Lower leg skin (tissue), 3 donors: ENCODE measurements at regions not wholly inside any gene's neighbourhood (a gene's known extent, or its start where the extent isn't known, plus 50 kb on each side); places are given as distances from the start of the nearest gene placed in this dataset.

Experiments used
- CTCF ChIP-seq, 3 donors: fragments of 450-650 bp; IDR thresholded peaks; one replicate each; pipeline ENCODE4 v1.5.1; 2016; ENCODE audit warnings: antibody characterized with exemption in 3 of 3, mild to moderate bottlenecking in 3 of 3, moderate library complexity in 2 of 3
- POLR2A ChIP-seq, 2 donors: fragments of 450-650 bp; IDR thresholded peaks; one replicate each; pipeline ENCODE4 v1.6.1; 2016 to 2017; ENCODE audit warnings: antibody characterized with exemption in 2 of 2, mild to moderate bottlenecking in 1 of 2, moderate library complexity in 1 of 2

- no peak for TF ChIP-seq CTCF (IDR thresholded peaks at IDR 0.05)
- no peak for TF ChIP-seq POLR2A (IDR thresholded peaks at IDR 0.05)
These were observed 322.4 kb downstream of the MAN2A1 start for GRCh38 chr5:110012145-110012544.
